Naive thymus-derived CD4-positive, alpha-beta T cell (primary cell): ENCODE measurements at regions not wholly inside any gene's neighbourhood (a gene's known extent, or its start where the extent isn't known, plus 50 kb on each side); places are given as distances from the start of the nearest gene placed in this dataset.
"Not testable (repeated sequence)": the region's sequence is repeated elsewhere in the genome, so short reads cannot be mapped to it uniquely, and the experiment has no call there.

Experiments used
- ATAC-seq: fragments of 150-1000 bp; cut with Tn5 transposase; 2 replicates; pipeline ENCODE4 v1.10.0; 2021; ENCODE audit warnings: mild to moderate bottlenecking, moderate library complexity
- CTCF ChIA-PET: fragments of 350-600 bp; sonication (Branson Sonifier 250); formaldehyde crosslinking; loops from one replicate; lab custom pipeline; 2021; ENCODE audit warnings: antibody characterized with exemption; lab: Charles Lee
- POLR2A ChIA-PET: fragments of 350-600 bp; sonication (Branson Sonifier 250); formaldehyde crosslinking; loops from one replicate; lab custom pipeline; 2021; ENCODE audit warnings: antibody characterized with exemption, inconsistent platforms; lab: Charles Lee
- DNase-seq, 9 donors: peaks; one replicate each; pipeline versions ENCODE4 v3.0.0 to v3.0.0-alpha.2; 2020 to 2022; ENCODE audit warnings: mixed read lengths in 1 of 9
- H3K27ac ChIP-seq: one replicate; pipeline ENCODE4 v1.7.0; 2013; ENCODE audit warnings: mild to moderate bottlenecking, low read depth, low read length, moderate library complexity
- H3K27me3 ChIP-seq, 2 donors: one replicate each; pipeline ENCODE4 v1.7.0; 2013; ENCODE audit warnings: low read length in 2 of 2, mild to moderate bottlenecking in 2 of 2, moderate library complexity in 2 of 2; ENCODE audit not compliant: control insufficient read depth in 2 of 2, insufficient read depth in 2 of 2
- H3K36me3 ChIP-seq, 3 experiments: 1 replicate in 2 of 3; 2 replicates in 1 of 3; pipeline ENCODE4 v1.7.0; 2013; ENCODE audit warnings: low read length in 3 of 3, mild to moderate bottlenecking in 3 of 3, moderate library complexity in 1 of 3; ENCODE audit not compliant: insufficient read depth in 3 of 3, control insufficient read depth in 2 of 3
- H3K4me1 ChIP-seq, 2 donors: one replicate each; pipeline ENCODE4 v1.7.0; 2013; ENCODE audit warnings: low read length in 2 of 2, mild to moderate bottlenecking in 2 of 2, moderate library complexity in 1 of 2; ENCODE audit not compliant: control insufficient read depth in 2 of 2, insufficient read depth in 2 of 2
- H3K4me3 ChIP-seq: 2 replicates; pipeline ENCODE4 v1.7.0; 2013; ENCODE audit warnings: mild to moderate bottlenecking, low read length
- H3K9me3 ChIP-seq, 3 experiments: 1 replicate in 2 of 3; 2 replicates in 1 of 3; pipeline ENCODE4 v1.7.0; 2013; ENCODE audit warnings: low read length in 3 of 3; ENCODE audit not compliant: control insufficient read depth in 2 of 3
- H3K27ac Mint-ChIP-seq, 9 donors: one replicate each; pipeline ENCODE4 v1.8.0; 2020 to 2022; ENCODE audit warnings: mixed read lengths in 9 of 9, mild to moderate bottlenecking in 8 of 9, moderate library complexity in 5 of 9, inconsistent platforms in 2 of 9
- H3K27me3 Mint-ChIP-seq, 5 donors: one replicate each; pipeline ENCODE4 v1.8.0; 2021 to 2022; ENCODE audit warnings: mixed read lengths in 5 of 5, mild to moderate bottlenecking in 1 of 5
- H3K36me3 Mint-ChIP-seq, 5 donors: one replicate each; pipeline ENCODE4 v1.8.0; 2020 to 2022; ENCODE audit warnings: mixed read lengths in 5 of 5, mild to moderate bottlenecking in 3 of 5, inconsistent platforms in 1 of 5
- H3K4me1 Mint-ChIP-seq, 7 donors: one replicate each; pipeline ENCODE4 v1.8.0; 2020 to 2022; ENCODE audit warnings: mixed read lengths in 7 of 7, mild to moderate bottlenecking in 3 of 7, inconsistent platforms in 1 of 7
- H3K4me3 Mint-ChIP-seq, 10 donors: one replicate each; pipeline ENCODE4 v1.8.0; 2020 to 2022; ENCODE audit warnings: mild to moderate bottlenecking in 10 of 10, mixed read lengths in 10 of 10, moderate library complexity in 6 of 10, inconsistent platforms in 2 of 10
- H3K9me3 Mint-ChIP-seq, 11 donors: one replicate each; pipeline ENCODE4 v1.8.0; 2020 to 2022; ENCODE audit warnings: mixed read lengths in 11 of 11, mild to moderate bottlenecking in 4 of 11, inconsistent platforms in 1 of 11, moderate library complexity in 1 of 11
- intact Hi-C, 2 donors: fragments of 100-400 bp; cut with micrococcal nuclease; formaldehyde crosslinking; loops; one replicate each; pipeline ENCODE4 v1.15.1; 2023

- H3K27ac Mint-ChIP-seq, H3K9me3 Mint-ChIP-seq, H3K27me3 ChIP-seq, H3K9me3 ChIP-seq, H3K4me1 ChIP-seq, H3K4me3 ChIP-seq, H3K36me3 Mint-ChIP-seq, CTCF ChIA-PET, H3K4me3 Mint-ChIP-seq, ATAC-seq, H3K27ac ChIP-seq, H3K4me1 Mint-ChIP-seq, H3K36me3 ChIP-seq, DNase-seq, intact Hi-C loops, POLR2A ChIA-PET: not testable (repeated sequence)
- H3K27me3 Mint-ChIP-seq: peaks cover 0 to 20% (median 0%) of the 10 kb centered on the region in 5 donors
Observed at GRCh38 chr2:198270157-198270556, 465.8 kb downstream of the PLCL1 start.

GRCh38 chr2:198268519-198268918, 464.1 kb downstream of the PLCL1 start:
- ChIA-PET POLR2A (no interaction called here), CTCF (interaction anchor here (0.7 to 1.7 kb wide), 2 partner anchors 41 to 1001 kb away, joined by 3 read pairs; no protein-coding TSS in a partner anchor)
- H3K4me3 ChIP-seq: no peak overlapping the region
- H3K9me3 Mint-ChIP-seq: peaks cover 0 to 1% (median 0%) of the 10 kb centered on the region in 11 donors
- H3K4me1 Mint-ChIP-seq: no peaks in the 10 kb centered on the region
- H3K27me3 Mint-ChIP-seq: peaks cover 0 to 17% (median 5%) of the 10 kb centered on the region in 5 donors
- H3K36me3 Mint-ChIP-seq: peaks cover 0 to 4% (median 0%) of the 10 kb centered on the region in 5 donors
- no peaks in the 10 kb centered on the region for H3K27me3 ChIP-seq
- ATAC-seq: no peak
- intact Hi-C loops: no loop called here
- H3K4me1 ChIP-seq: no peaks in the 10 kb centered on the region
- H3K36me3 ChIP-seq: no peaks in the 10 kb centered on the region
- no peaks in the 10 kb centered on the region for H3K9me3 ChIP-seq
- no peak overlapping the region for H3K27ac ChIP-seq
- no peak overlapping the region for H3K4me3 Mint-ChIP-seq
- no peak for DNase-seq
- H3K27ac Mint-ChIP-seq: no peak overlapping the region

- no peaks in the 10 kb centered on the region for H3K4me1 Mint-ChIP-seq
- no peak overlapping the region for H3K4me3 Mint-ChIP-seq
- no peak overlapping the region for H3K27ac Mint-ChIP-seq
- Histone ChIP-seq H3K27ac (no peak overlapping the region), H3K27me3 (peaks cover 0 to 5% of the 10 kb centered on the region in 2 donors), H3K4me1 (no peaks in the 10 kb centered on the region), H3K36me3 (no peaks in the 10 kb centered on the region), H3K4me3 (no peak overlapping the region), H3K9me3 (no peaks in the 10 kb centered on the region)
- ChIA-PET CTCF (no interaction called here), POLR2A (no interaction called here)
- intact Hi-C loops: no loop called here
- H3K9me3 Mint-ChIP-seq: no peaks in the 10 kb centered on the region
- H3K36me3 Mint-ChIP-seq: no peaks in the 10 kb centered on the region
- no peak for ATAC-seq
- H3K27me3 Mint-ChIP-seq: peaks cover 8 to 34% (median 10%) of the 10 kb centered on the region in 5 donors
- no peak for DNase-seq
Observed at GRCh38 chr2:198259496-198259895, 455.1 kb downstream of the PLCL1 start.

- Histone ChIP-seq H3K27ac (no peak overlapping the region), H3K4me1 (no peaks in the 10 kb centered on the region), H3K9me3 (no peaks in the 10 kb centered on the region), H3K27me3 (peaks cover 0 to 5% of the 10 kb centered on the region in 2 donors), H3K4me3 (no peak overlapping the region), H3K36me3 (no peaks in the 10 kb centered on the region)
- Mint-ChIP-seq H3K4me1 (no peaks in the 10 kb centered on the region), H3K27ac (no peak overlapping the region), H3K36me3 (no peaks in the 10 kb centered on the region), H3K4me3 (no peak overlapping the region), H3K27me3 (peaks cover 2 to 29% (median 24%) of the 10 kb centered on the region in 5 donors), H3K9me3 (peaks cover 0 to 2% (median 0%) of the 10 kb centered on the region in 11 donors)
- ATAC-seq: no peak
- ChIA-PET POLR2A (interaction anchor here (0.6 kb wide), 1 partner anchor 12 kb away, joined by 3 read pairs; no protein-coding TSS in a partner anchor), CTCF (interaction anchor here (1.0 kb wide), 1 partner anchor 23 kb away, joined by 3 read pairs; no protein-coding TSS in a partner anchor)
- intact Hi-C loops: no loop called here
- DNase-seq: no peak
Observed at GRCh38 chr2:198254536-198255090, 450.2 kb downstream of the PLCL1 start.

- ChIA-PET CTCF (interaction anchor here (1.0 kb wide), 1 partner anchor 23 kb away, joined by 3 read pairs; no protein-coding TSS in a partner anchor), POLR2A (no interaction called here)
- Histone ChIP-seq H3K4me1 (no peaks in the 10 kb centered on the region), H3K36me3 (no peaks in the 10 kb centered on the region), H3K9me3 (no peaks in the 10 kb centered on the region), H3K4me3 (no peak overlapping the region), H3K27ac (no peak overlapping the region), H3K27me3 (peaks cover 0 to 4% of the 10 kb centered on the region in 2 donors)
- Mint-ChIP-seq H3K9me3 (peaks cover 0 to 2% (median 0%) of the 10 kb centered on the region in 11 donors), H3K4me3 (no peak overlapping the region), H3K27ac (no peak overlapping the region), H3K27me3 (peaks cover 8 to 32% (median 18%) of the 10 kb centered on the region in 5 donors), H3K4me1 (no peaks in the 10 kb centered on the region), H3K36me3 (no peaks in the 10 kb centered on the region)
- ATAC-seq (no peak), DNase-seq (no peak)
- intact Hi-C loops: no loop called here
Observed at GRCh38 chr2:198253995-198254394, 449.6 kb downstream of the PLCL1 start.

GRCh38 chr2:198252472-198252871, 448.1 kb downstream of the PLCL1 start:
- no peaks in the 10 kb centered on the region for H3K27me3 ChIP-seq
- Mint-ChIP-seq H3K4me1 (no peaks in the 10 kb centered on the region), H3K27me3 (peaks cover 10 to 27% (median 15%) of the 10 kb centered on the region in 5 donors), H3K36me3 (no peaks in the 10 kb centered on the region), H3K27ac (no peak overlapping the region), H3K9me3 (peaks cover 0 to 2% (median 0%) of the 10 kb centered on the region in 11 donors), H3K4me3 (no peak overlapping the region)
- ATAC-seq (no peak), DNase-seq (no peak)
- H3K27ac ChIP-seq: no peak overlapping the region
- ChIA-PET POLR2A (no interaction called here), CTCF (no interaction called here)
- H3K36me3 ChIP-seq: no peaks in the 10 kb centered on the region
- no peaks in the 10 kb centered on the region for H3K9me3 ChIP-seq
- H3K4me3 ChIP-seq: no peak overlapping the region
- no peaks in the 10 kb centered on the region for H3K4me1 ChIP-seq
- intact Hi-C loops: no loop called here

GRCh38 chr2:198242093-198242492, 437.7 kb downstream of the PLCL1 start:
- no peaks in the 10 kb centered on the region for H3K36me3 Mint-ChIP-seq
- no peak for DNase-seq
- CTCF ChIA-PET: no interaction called here

More at GRCh38 chr2:198242093-198242492, 437.7 kb downstream of the PLCL1 start:
- H3K27ac ChIP-seq: no peak overlapping the region
- POLR2A ChIA-PET: interaction anchor here (0.7 kb wide), 1 partner anchor 13 kb away, joined by 3 read pairs; no protein-coding TSS in a partner anchor
- no peaks in the 10 kb centered on the region for H3K27me3 ChIP-seq
- H3K9me3 ChIP-seq: no peaks in the 10 kb centered on the region
- H3K36me3 ChIP-seq: no peaks in the 10 kb centered on the region
- Mint-ChIP-seq H3K4me3 (no peak overlapping the region), H3K4me1 (no peaks in the 10 kb centered on the region), H3K27ac (no peak overlapping the region), H3K9me3 (no peaks in the 10 kb centered on the region), H3K27me3 (peaks cover 8 to 20% (median 11%) of the 10 kb centered on the region in 5 donors)
- H3K4me3 ChIP-seq: no peak overlapping the region
- intact Hi-C loops: no loop called here
- no peak for ATAC-seq
- H3K4me1 ChIP-seq: no peaks in the 10 kb centered on the region
